Panc1 (cell line): ENCODE measurements at regions not wholly inside any gene's neighbourhood (a gene's known extent, or its start where the extent isn't known, plus 50 kb on each side); places are given as distances from the start of the nearest gene placed in this dataset.

Source experiments
- ATAC-seq: fragments of 200-7000 bp; cut with Tn5 transposase; 2 replicates; pipeline ENCODE4 v1.9.1; 2020; ENCODE audit warnings: mild to moderate bottlenecking, moderate library complexity
- BruUV-seq: library from RNA; stranded (reverse); fragments of 400-500 nt; replicated peaks from 2 replicates; lab custom pipeline; 2021; lab: Mats Ljungman, UMichigan
- CTCF ChIA-PET: fragments of 300-600 bp; sonication (Branson Sonifier 250); formaldehyde crosslinking; loops from one replicate; lab custom pipeline; 2022; ENCODE audit warnings: antibody characterized with exemption; lab: Charles Lee
- POLR2A ChIA-PET: fragments of 300-600 bp; sonication (Branson Sonifier 250); formaldehyde crosslinking; loops from one replicate; lab custom pipeline; 2022; ENCODE audit warnings: antibody characterized with exemption; lab: Charles Lee
- DNase-seq: peaks from one replicate; pipeline ENCODE4 v3.0.0-alpha.2; 2010; ENCODE audit warnings: low read depth, low spot score
- H3K27ac ChIP-seq: 2 replicates; pipeline ENCODE4 v1.5.1; 2011; ENCODE audit warnings: mild to moderate bottlenecking, low read length, inconsistent platforms
- H3K27me3 ChIP-seq: fragments of 200-500 bp; sonication (Bioruptor generic); 2 replicates; pipeline ENCODE4 v1.6.0; 2014; ENCODE audit warnings: low read length, inconsistent platforms; ENCODE audit not compliant: control insufficient read depth, insufficient read depth
- H3K36me3 ChIP-seq: fragments of 200-500 bp; sonication (Bioruptor generic); 2 replicates; pipeline ENCODE4 v1.5.1; 2014; ENCODE audit warnings: inconsistent platforms, mild to moderate bottlenecking, low read length, moderate library complexity; ENCODE audit not compliant: control insufficient read depth, insufficient read depth
- H3K4me1 ChIP-seq: 2 replicates; pipeline ENCODE4 v1.5.1; 2011; ENCODE audit warnings: inconsistent platforms, mild to moderate bottlenecking, low read length, moderate library complexity; ENCODE audit not compliant: control insufficient read depth, insufficient read depth
- H3K4me3 ChIP-seq, 2 experiments: 2 replicates each; pipeline ENCODE4 v1.5.1; 2011 to 2012; ENCODE audit warnings: low read depth in 2 of 2, low read length in 2 of 2, mild to moderate bottlenecking in 2 of 2, inconsistent platforms in 1 of 2, moderate library complexity in 1 of 2
- H3K9me3 ChIP-seq: fragments of 200-500 bp; sonication (Bioruptor generic); 2 replicates; pipeline ENCODE4 v1.5.1; 2014; ENCODE audit warnings: low read depth, mild to moderate bottlenecking, inconsistent platforms, low read length, moderate library complexity; ENCODE audit not compliant: control insufficient read depth, insufficient read depth
- POLR2AphosphoS5 ChIP-seq: IDR thresholded peaks from 2 replicates; pipeline ENCODE4 v1.6.1; 2012; ENCODE audit warnings: mild to moderate bottlenecking, low read depth, low read length, moderate library complexity
- SIN3A ChIP-seq: IDR thresholded peaks from 2 replicates; pipeline ENCODE4 v1.6.1; 2012; ENCODE audit warnings: low read depth, mild to moderate bottlenecking, low read length, moderate library complexity, borderline replicate concordance; ENCODE audit not compliant: insufficient read depth
- TCF7L2 ChIP-seq: IDR thresholded peaks from 2 replicates; pipeline ENCODE4 v1.6.1; 2011; ENCODE audit warnings: mild to moderate bottlenecking, low read depth, low read length, inconsistent platforms
- in situ Hi-C: cut with HindIII; loops from 2 replicates; pipeline ENCODE4 v1.10.0; 2016; ENCODE audit warnings: low sequenced_read_pairs, low pct_unique_long_range_greater_than_20kb
- intact Hi-C: fragments of 100-400 bp; cut with micrococcal nuclease; formaldehyde crosslinking; loops from one replicate; pipeline ENCODE4 v1.10.0; 2022; ENCODE audit not compliant: unreplicated experiment
- TF ChIP-seq, protein P1 (sequence below): fragments of 450-650 bp; IDR thresholded peaks from 2 replicates; pipeline ENCODE4 v1.5.1; 2017; ENCODE audit warnings: mild to moderate bottlenecking
- TF ChIP-seq, protein P2 (sequence below), 2 experiments: IDR thresholded peaks; 2 replicates each; pipeline ENCODE4 v1.6.1; 2011 to 2012; ENCODE audit warnings: low read depth in 2 of 2, control low read depth in 1 of 2, low read length in 1 of 2, mild to moderate bottlenecking in 1 of 2, moderate library complexity in 1 of 2; ENCODE audit not compliant: insufficient read depth in 1 of 2

DNA sequence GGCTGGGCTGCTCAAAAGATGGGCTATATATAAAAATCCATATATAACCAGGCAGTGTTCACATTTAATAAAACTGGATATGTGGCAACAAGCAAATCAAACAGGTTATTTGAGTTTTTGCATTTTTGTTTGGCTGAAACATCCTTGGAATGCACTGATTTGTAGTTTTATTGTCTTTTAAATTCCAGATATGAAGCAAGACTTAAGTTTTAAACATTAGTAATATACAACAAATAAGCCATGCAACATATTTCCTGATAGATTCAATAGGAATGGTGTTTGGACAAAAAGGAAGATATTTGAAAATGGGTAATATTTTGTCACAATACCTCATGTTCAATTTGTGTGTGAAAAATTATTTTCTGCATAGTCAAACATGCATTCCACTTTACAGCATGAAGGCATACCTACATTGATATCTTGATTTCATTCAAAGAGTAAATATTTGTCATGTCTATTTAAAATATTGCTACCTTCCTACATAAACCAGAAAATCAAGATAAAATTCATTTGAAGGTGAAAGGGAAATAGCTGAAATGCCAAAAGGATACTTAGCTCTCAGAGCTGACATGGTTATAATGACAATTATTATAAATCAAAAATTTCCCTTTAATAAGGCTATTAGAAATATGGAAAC lies 132.3 kb upstream of the NETO1 start:
- DNase-seq (no peak), ATAC-seq (no peak)
- in situ Hi-C loops = no loop called here
- H3K27me3 ChIP-seq = no peaks in the 10 kb centered on the region
- no TSS peak for BruUV-seq
- no peaks in the 10 kb centered on the region for H3K36me3 ChIP-seq
- no peak overlapping the region for H3K4me3 ChIP-seq
- intact Hi-C loops = no loop called here
- no peaks in the 10 kb centered on the region for H3K9me3 ChIP-seq
- H3K4me1 ChIP-seq = no peaks in the 10 kb centered on the region
- ChIA-PET POLR2A (no interaction called here), CTCF (no interaction called here)
- H3K27ac ChIP-seq = no peak overlapping the region
- TF ChIP-seq SIN3A (no peak), TCF7L2 (no peak), POLR2AphosphoS5 (no peak)
- TF ChIP-seq, protein P1, sequence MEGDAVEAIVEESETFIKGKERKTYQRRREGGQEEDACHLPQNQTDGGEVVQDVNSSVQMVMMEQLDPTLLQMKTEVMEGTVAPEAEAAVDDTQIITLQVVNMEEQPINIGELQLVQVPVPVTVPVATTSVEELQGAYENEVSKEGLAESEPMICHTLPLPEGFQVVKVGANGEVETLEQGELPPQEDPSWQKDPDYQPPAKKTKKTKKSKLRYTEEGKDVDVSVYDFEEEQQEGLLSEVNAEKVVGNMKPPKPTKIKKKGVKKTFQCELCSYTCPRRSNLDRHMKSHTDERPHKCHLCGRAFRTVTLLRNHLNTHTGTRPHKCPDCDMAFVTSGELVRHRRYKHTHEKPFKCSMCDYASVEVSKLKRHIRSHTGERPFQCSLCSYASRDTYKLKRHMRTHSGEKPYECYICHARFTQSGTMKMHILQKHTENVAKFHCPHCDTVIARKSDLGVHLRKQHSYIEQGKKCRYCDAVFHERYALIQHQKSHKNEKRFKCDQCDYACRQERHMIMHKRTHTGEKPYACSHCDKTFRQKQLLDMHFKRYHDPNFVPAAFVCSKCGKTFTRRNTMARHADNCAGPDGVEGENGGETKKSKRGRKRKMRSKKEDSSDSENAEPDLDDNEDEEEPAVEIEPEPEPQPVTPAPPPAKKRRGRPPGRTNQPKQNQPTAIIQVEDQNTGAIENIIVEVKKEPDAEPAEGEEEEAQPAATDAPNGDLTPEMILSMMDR = no peak
- TF ChIP-seq, protein P2, sequence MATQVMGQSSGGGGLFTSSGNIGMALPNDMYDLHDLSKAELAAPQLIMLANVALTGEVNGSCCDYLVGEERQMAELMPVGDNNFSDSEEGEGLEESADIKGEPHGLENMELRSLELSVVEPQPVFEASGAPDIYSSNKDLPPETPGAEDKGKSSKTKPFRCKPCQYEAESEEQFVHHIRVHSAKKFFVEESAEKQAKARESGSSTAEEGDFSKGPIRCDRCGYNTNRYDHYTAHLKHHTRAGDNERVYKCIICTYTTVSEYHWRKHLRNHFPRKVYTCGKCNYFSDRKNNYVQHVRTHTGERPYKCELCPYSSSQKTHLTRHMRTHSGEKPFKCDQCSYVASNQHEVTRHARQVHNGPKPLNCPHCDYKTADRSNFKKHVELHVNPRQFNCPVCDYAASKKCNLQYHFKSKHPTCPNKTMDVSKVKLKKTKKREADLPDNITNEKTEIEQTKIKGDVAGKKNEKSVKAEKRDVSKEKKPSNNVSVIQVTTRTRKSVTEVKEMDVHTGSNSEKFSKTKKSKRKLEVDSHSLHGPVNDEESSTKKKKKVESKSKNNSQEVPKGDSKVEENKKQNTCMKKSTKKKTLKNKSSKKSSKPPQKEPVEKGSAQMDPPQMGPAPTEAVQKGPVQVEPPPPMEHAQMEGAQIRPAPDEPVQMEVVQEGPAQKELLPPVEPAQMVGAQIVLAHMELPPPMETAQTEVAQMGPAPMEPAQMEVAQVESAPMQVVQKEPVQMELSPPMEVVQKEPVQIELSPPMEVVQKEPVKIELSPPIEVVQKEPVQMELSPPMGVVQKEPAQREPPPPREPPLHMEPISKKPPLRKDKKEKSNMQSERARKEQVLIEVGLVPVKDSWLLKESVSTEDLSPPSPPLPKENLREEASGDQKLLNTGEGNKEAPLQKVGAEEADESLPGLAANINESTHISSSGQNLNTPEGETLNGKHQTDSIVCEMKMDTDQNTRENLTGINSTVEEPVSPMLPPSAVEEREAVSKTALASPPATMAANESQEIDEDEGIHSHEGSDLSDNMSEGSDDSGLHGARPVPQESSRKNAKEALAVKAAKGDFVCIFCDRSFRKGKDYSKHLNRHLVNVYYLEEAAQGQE (IDR thresholded peaks at IDR 0.05; ENCODE audit: insufficient read depth in 1 of 2, low read depth in 2 of 2, low read length in 1 of 2) = no peak

DNA sequence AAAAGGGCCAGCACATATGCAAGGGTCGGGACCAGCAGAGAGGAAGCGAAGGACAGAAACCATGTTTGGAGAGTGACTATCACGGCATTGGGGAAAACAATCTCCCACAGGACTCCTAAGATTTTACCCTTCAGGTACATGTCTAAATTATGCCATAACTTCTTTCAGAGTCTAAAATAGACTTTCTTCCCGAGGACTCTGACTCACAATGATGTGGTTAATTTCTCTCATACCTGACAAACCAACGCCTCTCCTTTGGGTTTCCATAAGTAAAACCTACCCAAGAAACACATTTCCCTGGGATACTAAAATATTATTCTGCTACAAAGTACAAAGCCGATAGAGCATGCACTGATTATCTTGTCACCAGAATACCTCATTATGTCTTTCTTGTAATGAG lies 127.8 kb upstream of the NETO1 start:
- Histone ChIP-seq H3K36me3 (no peaks in the 10 kb centered on the region), H3K4me3 (no peak overlapping the region), H3K4me1 (no peaks in the 10 kb centered on the region), H3K9me3 (no peaks in the 10 kb centered on the region), H3K27me3 (no peaks in the 10 kb centered on the region), H3K27ac (no peak overlapping the region)
- BruUV-seq = no TSS peak
- ChIA-PET CTCF (no interaction called here), POLR2A (no interaction called here)
- TF ChIP-seq SIN3A = no peak
- TF ChIP-seq TCF7L2 = no peak
- TF ChIP-seq, protein P1 = no peak
- TF ChIP-seq, protein P2 (IDR thresholded peaks at IDR 0.05; ENCODE audit: insufficient read depth in 1 of 2, low read depth in 2 of 2, low read length in 1 of 2) = no peak
- no peak for TF ChIP-seq POLR2AphosphoS5
- in situ Hi-C loops (no loop called here), intact Hi-C loops (no loop called here)
- no peak for ATAC-seq
- no peak for DNase-seq
